Panc1 (cell line): ENCODE measurements at regions not wholly inside any gene's neighbourhood (a gene's known extent, or its start where the extent isn't known, plus 50 kb on each side); places are given as distances from the start of the nearest gene placed in this dataset.

Experiments
- ATAC-seq: fragments of 200-7000 bp; cut with Tn5 transposase; 2 replicates; pipeline ENCODE4 v1.9.1; 2020; ENCODE audit warnings: mild to moderate bottlenecking, moderate library complexity
- BruUV-seq: library from RNA; stranded (reverse); fragments of 400-500 nt; replicated peaks from 2 replicates; lab custom pipeline; 2021; lab: Mats Ljungman, UMichigan
- CTCF ChIA-PET: fragments of 300-600 bp; sonication (Branson Sonifier 250); formaldehyde crosslinking; loops from one replicate; lab custom pipeline; 2022; ENCODE audit warnings: antibody characterized with exemption; lab: Charles Lee
- POLR2A ChIA-PET: fragments of 300-600 bp; sonication (Branson Sonifier 250); formaldehyde crosslinking; loops from one replicate; lab custom pipeline; 2022; ENCODE audit warnings: antibody characterized with exemption; lab: Charles Lee
- DNase-seq: peaks from one replicate; pipeline ENCODE4 v3.0.0-alpha.2; 2010; ENCODE audit warnings: low read depth, low spot score
- H3K27ac ChIP-seq: 2 replicates; pipeline ENCODE4 v1.5.1; 2011; ENCODE audit warnings: mild to moderate bottlenecking, low read length, inconsistent platforms
- H3K27me3 ChIP-seq: fragments of 200-500 bp; sonication (Bioruptor generic); 2 replicates; pipeline ENCODE4 v1.6.0; 2014; ENCODE audit warnings: low read length, inconsistent platforms; ENCODE audit not compliant: control insufficient read depth, insufficient read depth
- H3K36me3 ChIP-seq: fragments of 200-500 bp; sonication (Bioruptor generic); 2 replicates; pipeline ENCODE4 v1.5.1; 2014; ENCODE audit warnings: inconsistent platforms, mild to moderate bottlenecking, low read length, moderate library complexity; ENCODE audit not compliant: control insufficient read depth, insufficient read depth
- H3K4me1 ChIP-seq: 2 replicates; pipeline ENCODE4 v1.5.1; 2011; ENCODE audit warnings: inconsistent platforms, mild to moderate bottlenecking, low read length, moderate library complexity; ENCODE audit not compliant: control insufficient read depth, insufficient read depth
- H3K4me3 ChIP-seq, 2 experiments: 2 replicates each; pipeline ENCODE4 v1.5.1; 2011 to 2012; ENCODE audit warnings: low read depth in 2 of 2, low read length in 2 of 2, mild to moderate bottlenecking in 2 of 2, inconsistent platforms in 1 of 2, moderate library complexity in 1 of 2
- H3K9me3 ChIP-seq: fragments of 200-500 bp; sonication (Bioruptor generic); 2 replicates; pipeline ENCODE4 v1.5.1; 2014; ENCODE audit warnings: low read depth, mild to moderate bottlenecking, inconsistent platforms, low read length, moderate library complexity; ENCODE audit not compliant: control insufficient read depth, insufficient read depth
- CTCF ChIP-seq: fragments of 450-650 bp; IDR thresholded peaks from 2 replicates; pipeline ENCODE4 v1.5.1; 2017; ENCODE audit warnings: mild to moderate bottlenecking
- POLR2AphosphoS5 ChIP-seq: IDR thresholded peaks from 2 replicates; pipeline ENCODE4 v1.6.1; 2012; ENCODE audit warnings: mild to moderate bottlenecking, low read depth, low read length, moderate library complexity
- REST ChIP-seq, 2 experiments: IDR thresholded peaks; 2 replicates each; pipeline ENCODE4 v1.6.1; 2011 to 2012; ENCODE audit warnings: low read depth in 2 of 2, control low read depth in 1 of 2, low read length in 1 of 2, mild to moderate bottlenecking in 1 of 2, moderate library complexity in 1 of 2; ENCODE audit not compliant: insufficient read depth in 1 of 2
- SIN3A ChIP-seq: IDR thresholded peaks from 2 replicates; pipeline ENCODE4 v1.6.1; 2012; ENCODE audit warnings: low read depth, mild to moderate bottlenecking, low read length, moderate library complexity, borderline replicate concordance; ENCODE audit not compliant: insufficient read depth
- TCF7L2 ChIP-seq: IDR thresholded peaks from 2 replicates; pipeline ENCODE4 v1.6.1; 2011; ENCODE audit warnings: mild to moderate bottlenecking, low read depth, low read length, inconsistent platforms
- in situ Hi-C: cut with HindIII; loops from 2 replicates; pipeline ENCODE4 v1.10.0; 2016; ENCODE audit warnings: low sequenced_read_pairs, low pct_unique_long_range_greater_than_20kb
- intact Hi-C: fragments of 100-400 bp; cut with micrococcal nuclease; formaldehyde crosslinking; loops from one replicate; pipeline ENCODE4 v1.10.0; 2022; ENCODE audit not compliant: unreplicated experiment

GRCh38 chr10:8295311-8295710 lies 240.8 kb downstream of the GATA3 start:
- TF ChIP-seq POLR2AphosphoS5: no peak
- no peak for TF ChIP-seq CTCF
- no peak for TF ChIP-seq REST (IDR thresholded peaks at IDR 0.05; ENCODE audit: insufficient read depth in 1 of 2, low read depth in 2 of 2, low read length in 1 of 2)
- no peak for TF ChIP-seq TCF7L2
- TF ChIP-seq SIN3A: no peak
- in situ Hi-C loops: no loop called here
- no peak for DNase-seq
- H3K36me3 ChIP-seq: no peaks in the 10 kb centered on the region
- no peak overlapping the region for H3K4me3 ChIP-seq
- BruUV-seq: no TSS peak
- no peak overlapping the region for H3K27ac ChIP-seq
- H3K27me3 ChIP-seq: no peaks in the 10 kb centered on the region
- intact Hi-C loops: no loop called here
- no peaks in the 10 kb centered on the region for H3K4me1 ChIP-seq
- POLR2A ChIA-PET: no interaction called here
- no peaks in the 10 kb centered on the region for H3K9me3 ChIP-seq
- no peak for ATAC-seq
- CTCF ChIA-PET: no interaction called here

GRCh38 chr10:8296090-8296733 lies 241.7 kb downstream of the GATA3 start:
- no peak for DNase-seq
- Histone ChIP-seq H3K4me1 (no peaks in the 10 kb centered on the region), H3K9me3 (no peaks in the 10 kb centered on the region), H3K27me3 (no peaks in the 10 kb centered on the region), H3K27ac (no peak overlapping the region), H3K36me3 (no peaks in the 10 kb centered on the region), H3K4me3 (no peak overlapping the region)
- POLR2A ChIA-PET: no interaction called here
- CTCF ChIA-PET: no interaction called here
- no peak for ATAC-seq
- intact Hi-C loops: no loop called here
- no TSS peak for BruUV-seq
- in situ Hi-C loops: no loop called here
- TF ChIP-seq POLR2AphosphoS5 (no peak), CTCF (no peak), REST (IDR thresholded peaks at IDR 0.05; ENCODE audit: insufficient read depth in 1 of 2, low read depth in 2 of 2, low read length in 1 of 2) (no peak), SIN3A (no peak), TCF7L2 (no peak)
